Loucy (cell line): ENCODE measurements at regions not wholly inside any gene's neighbourhood (a gene's known extent, or its start where the extent isn't known, plus 50 kb on each side); places are given as distances from the start of the nearest gene placed in this dataset.

Experiments
- H2AFZ ChIP-seq: fragments of 200-600 bp; sonication (generic); 2 replicates; pipeline ENCODE4 v1.6.0; 2016; ENCODE audit warnings: antibody characterized with exemption, mild to moderate bottlenecking, low read length, moderate library complexity
- H3F3A ChIP-seq: fragments of 200-600 bp; 2 replicates; pipeline ENCODE4 v1.6.0; 2016; ENCODE audit warnings: antibody characterized with exemption, low read depth, mild to moderate bottlenecking
- H3K27me3 ChIP-seq: fragments of 200-600 bp; sonication (generic); 2 replicates; pipeline ENCODE4 v1.6.1; 2014; ENCODE audit warnings: low read length, mild to moderate bottlenecking; ENCODE audit not compliant: insufficient read depth, poor library complexity, severe bottlenecking
- H3K36me3 ChIP-seq: fragments of 200-600 bp; sonication (generic); 2 replicates; pipeline ENCODE4 v1.6.1; 2016; ENCODE audit warnings: low read length; ENCODE audit not compliant: insufficient read depth
- H3K4me1 ChIP-seq: fragments of 200-600 bp; sonication (generic); 2 replicates; pipeline ENCODE4 v1.5.1; 2014; ENCODE audit warnings: low read length, mild to moderate bottlenecking; ENCODE audit not compliant: insufficient read depth, poor library complexity, severe bottlenecking
- H3K4me2 ChIP-seq: fragments of 200-600 bp; sonication (generic); 2 replicates; pipeline ENCODE4 v1.6.0; 2014; ENCODE audit warnings: antibody characterized with exemption, low read length, low read depth, mild to moderate bottlenecking; ENCODE audit not compliant: poor library complexity, severe bottlenecking
- H3K4me3 ChIP-seq: fragments of 200-600 bp; sonication (generic); 2 replicates; pipeline ENCODE4 v1.5.1; 2014; ENCODE audit warnings: low read length, mild to moderate bottlenecking, mixed read lengths; ENCODE audit not compliant: poor library complexity, severe bottlenecking
- H3K79me2 ChIP-seq: fragments of 200-600 bp; sonication (generic); 2 replicates; pipeline ENCODE4 v1.6.1; 2014; ENCODE audit warnings: low read length; ENCODE audit not compliant: insufficient read depth
- H3K9ac ChIP-seq: fragments of 200-600 bp; sonication (generic); 2 replicates; pipeline ENCODE4 v1.6.0; 2014; ENCODE audit warnings: mild to moderate bottlenecking, low read depth, low read length, moderate library complexity; ENCODE audit not compliant: poor library complexity, severe bottlenecking
- H3K9me2 ChIP-seq: fragments of 200-600 bp; sonication (generic); replicated peaks from 2 replicates; pipeline ENCODE4 v1.6.1; 2016; ENCODE audit warnings: low read depth, low read length, mixed read lengths
- H3K9me3 ChIP-seq: fragments of 200-600 bp; sonication (generic); 2 replicates; pipeline ENCODE4 v1.6.1; 2014; ENCODE audit warnings: mild to moderate bottlenecking, antibody characterized with exemption, low read length, low read depth; ENCODE audit not compliant: insufficient read depth
- H4K20me1 ChIP-seq: fragments of 200-600 bp; sonication (generic); 2 replicates; pipeline ENCODE4 v1.6.0; 2014; ENCODE audit warnings: antibody characterized with exemption, low read length, mild to moderate bottlenecking; ENCODE audit not compliant: insufficient read depth, poor library complexity, severe bottlenecking
- EZH2phosphoT487 ChIP-seq: fragments of 200-600 bp; IDR thresholded peaks from 2 replicates; pipeline ENCODE4 v1.6.1; 2018; ENCODE audit warnings: antibody characterized with exemption, mild to moderate bottlenecking, moderate library complexity, borderline replicate concordance
- TF ChIP-seq, protein P1 (sequence below): fragments of 200-600 bp; sonication (generic); conservative IDR thresholded peaks from 2 replicates; pipeline ENCODE4 v1.5.1; 2014; ENCODE audit warnings: mild to moderate bottlenecking, antibody characterized with exemption, low read length

DNA sequence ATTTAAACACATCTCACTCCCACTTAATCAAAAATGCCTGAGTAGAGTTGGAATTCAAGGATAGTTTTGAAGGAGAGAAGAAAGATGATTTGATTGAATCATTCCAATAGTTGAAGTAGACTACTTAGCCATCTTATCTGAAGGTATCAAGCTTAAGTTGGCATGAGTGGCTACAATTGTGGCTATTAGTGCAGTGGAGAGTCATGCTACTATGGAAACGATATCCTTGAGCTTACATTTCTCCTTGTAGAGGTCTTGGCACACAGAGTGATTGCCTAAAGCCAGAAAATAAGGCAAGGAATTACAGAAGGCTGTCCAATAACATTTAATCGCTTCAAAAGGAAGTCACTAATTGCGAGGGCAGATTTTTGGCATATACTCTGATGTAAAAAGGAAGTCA lies 1022.7 kb downstream of the IGSF11 start:
- no peak overlapping the region for H3K9ac ChIP-seq
- H3K4me2 ChIP-seq: no peak overlapping the region
- H3K79me2 ChIP-seq: no peaks in the 10 kb centered on the region
- H3K9me3 ChIP-seq: no peaks in the 10 kb centered on the region
- H2AFZ ChIP-seq: no peak overlapping the region
- no peaks in the 10 kb centered on the region for H4K20me1 ChIP-seq
- H3K4me3 ChIP-seq: no peak overlapping the region
- no peaks in the 10 kb centered on the region for H3F3A ChIP-seq
- no peaks in the 10 kb centered on the region for H3K27me3 ChIP-seq
- TF ChIP-seq EZH2phosphoT487: no peak
- TF ChIP-seq, protein P1, sequence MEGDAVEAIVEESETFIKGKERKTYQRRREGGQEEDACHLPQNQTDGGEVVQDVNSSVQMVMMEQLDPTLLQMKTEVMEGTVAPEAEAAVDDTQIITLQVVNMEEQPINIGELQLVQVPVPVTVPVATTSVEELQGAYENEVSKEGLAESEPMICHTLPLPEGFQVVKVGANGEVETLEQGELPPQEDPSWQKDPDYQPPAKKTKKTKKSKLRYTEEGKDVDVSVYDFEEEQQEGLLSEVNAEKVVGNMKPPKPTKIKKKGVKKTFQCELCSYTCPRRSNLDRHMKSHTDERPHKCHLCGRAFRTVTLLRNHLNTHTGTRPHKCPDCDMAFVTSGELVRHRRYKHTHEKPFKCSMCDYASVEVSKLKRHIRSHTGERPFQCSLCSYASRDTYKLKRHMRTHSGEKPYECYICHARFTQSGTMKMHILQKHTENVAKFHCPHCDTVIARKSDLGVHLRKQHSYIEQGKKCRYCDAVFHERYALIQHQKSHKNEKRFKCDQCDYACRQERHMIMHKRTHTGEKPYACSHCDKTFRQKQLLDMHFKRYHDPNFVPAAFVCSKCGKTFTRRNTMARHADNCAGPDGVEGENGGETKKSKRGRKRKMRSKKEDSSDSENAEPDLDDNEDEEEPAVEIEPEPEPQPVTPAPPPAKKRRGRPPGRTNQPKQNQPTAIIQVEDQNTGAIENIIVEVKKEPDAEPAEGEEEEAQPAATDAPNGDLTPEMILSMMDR: no peak
- no peaks in the 10 kb centered on the region for H3K4me1 ChIP-seq
- no peaks in the 10 kb centered on the region for H3K9me2 ChIP-seq
- H3K36me3 ChIP-seq: no peaks in the 10 kb centered on the region

DNA sequence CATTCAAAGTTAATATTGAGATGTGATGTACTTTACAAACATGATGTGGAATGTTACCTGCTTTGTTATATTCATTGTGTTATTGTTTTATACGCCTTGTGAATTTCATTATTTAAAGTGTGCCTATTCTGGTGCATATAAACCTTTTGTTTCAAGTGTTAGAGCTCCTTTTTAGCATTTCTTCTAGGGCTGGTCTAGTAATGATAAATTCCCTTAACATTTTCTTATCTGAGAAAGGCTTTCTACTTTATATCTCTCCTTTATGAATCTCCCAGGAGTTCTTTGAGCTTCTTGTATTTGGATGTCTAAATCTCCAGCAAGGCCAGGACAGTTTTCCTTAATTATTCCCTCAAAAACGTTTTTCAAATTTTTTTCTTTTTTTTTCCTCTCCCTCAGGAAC lies 1005.6 kb downstream of the IGSF11 start:
- Histone ChIP-seq H3K4me2 (no peak overlapping the region), H3K9me3 (peaks cover 5% of the 10 kb centered on the region; the same call in 1 of the 2 replicates), H3K36me3 (no peaks in the 10 kb centered on the region), H3K79me2 (no peaks in the 10 kb centered on the region), H3K4me1 (no peaks in the 10 kb centered on the region), H3K27me3 (no peaks in the 10 kb centered on the region), H3K4me3 (no peak overlapping the region), H3K9me2 (no peaks in the 10 kb centered on the region), H3F3A (no peaks in the 10 kb centered on the region), H2AFZ (no peak overlapping the region), H4K20me1 (no peaks in the 10 kb centered on the region), H3K9ac (no peak overlapping the region)
- TF ChIP-seq, protein P1: no peak
- no peak for TF ChIP-seq EZH2phosphoT487

DNA sequence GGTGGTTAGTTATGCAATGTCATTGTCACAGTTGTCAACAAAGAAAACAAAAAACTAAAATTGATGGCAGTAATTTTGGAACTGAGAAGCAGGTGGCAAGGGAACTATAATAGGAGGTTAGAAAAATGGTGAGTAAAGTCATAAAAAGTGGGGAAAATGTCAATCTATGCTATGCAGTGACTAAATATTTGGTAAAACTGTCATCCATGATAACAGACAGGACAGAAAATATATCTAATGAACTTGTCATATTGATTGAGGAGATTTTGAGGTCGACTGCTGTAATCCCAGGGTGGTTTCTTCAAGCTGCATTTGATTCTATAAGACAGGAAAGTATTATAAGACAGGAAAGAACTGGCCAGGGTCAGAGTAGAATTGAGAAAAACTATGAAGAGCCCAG lies 998.4 kb downstream of the IGSF11 start:
- no peak overlapping the region for H3K4me3 ChIP-seq
- H3K27me3 ChIP-seq: no peaks in the 10 kb centered on the region
- TF ChIP-seq, protein P1: no peak
- no peak for TF ChIP-seq EZH2phosphoT487
- H3K9ac ChIP-seq: no peak overlapping the region
- no peaks in the 10 kb centered on the region for H3K9me2 ChIP-seq
- no peaks in the 10 kb centered on the region for H4K20me1 ChIP-seq
- H3K79me2 ChIP-seq: no peaks in the 10 kb centered on the region
- H3K4me2 ChIP-seq: no peak overlapping the region
- no peaks in the 10 kb centered on the region for H3F3A ChIP-seq
- peaks cover 2% of the 10 kb centered on the region; the same call in 1 of the 2 replicates for H3K9me3 ChIP-seq
- no peaks in the 10 kb centered on the region for H3K4me1 ChIP-seq
- no peaks in the 10 kb centered on the region for H3K36me3 ChIP-seq
- no peak overlapping the region for H2AFZ ChIP-seq
